HCT116 (cell line): ENCODE measurements at regions not wholly inside any gene's neighbourhood (a gene's known extent, or its start where the extent isn't known, plus 50 kb on each side); places are given as distances from the start of the nearest gene placed in this dataset.

Experiments
- ATAC-seq: fragments of 200-7000 bp; cut with Tn5 transposase; 2 replicates; pipeline ENCODE4 v1.9.1; 2020; ENCODE audit warnings: mild to moderate bottlenecking, moderate library complexity
- BruUV-seq: library from RNA; stranded (reverse); fragments of 400-500 nt; replicated peaks from 2 replicates; lab custom pipeline; 2021; lab: Mats Ljungman, UMichigan
- CTCF ChIA-PET: fragments of 300-600 bp; sonication (Branson Sonifier 250); formaldehyde crosslinking; loops from one replicate; lab custom pipeline; 2021; ENCODE audit warnings: antibody characterized with exemption; lab: Charles Lee
- POLR2A ChIA-PET: fragments of 300-600, 350-600 bp; sonication (Branson Sonifier 250); formaldehyde crosslinking; loops from one replicate; lab custom pipeline; 2021; ENCODE audit warnings: antibody characterized with exemption; lab: Charles Lee
- RAD21 ChIA-PET, 2 experiments: fragments of 300-600 bp; sonication (Branson Sonifier 250); formaldehyde crosslinking; loops; one replicate each; lab custom pipeline; 2023; ENCODE audit warnings: low total read pairs in 2 of 2; ENCODE audit not compliant: uncharacterized antibody in 2 of 2, unreplicated experiment in 2 of 2, low non-redundant PET in 1 of 2; lab: Charles Lee
- DNase-seq: peaks from one replicate; pipeline ENCODE4 v3.0.0-alpha.2; 2010; ENCODE audit warnings: low read depth, low spot score
- H2AFZ ChIP-seq: fragments of 200-600 bp; shearing (Covaris generic), sonication (generic); 2 replicates; pipeline ENCODE4 v1.6.1; 2017; ENCODE audit warnings: low read depth, mixed run types, mixed read lengths, antibody characterized with exemption, low read length; ENCODE audit not compliant: poor library complexity, severe bottlenecking
- H3K27ac ChIP-seq: 2 replicates; pipeline ENCODE4 v1.5.1; 2012; ENCODE audit warnings: low read depth, low read length
- H3K27me3 ChIP-seq: fragments of 200-600 bp; sonication (generic); 2 replicates; pipeline ENCODE4 v1.6.1; 2016; ENCODE audit warnings: mixed run types, low read length, mixed read lengths; ENCODE audit not compliant: insufficient read depth
- H3K36me3 ChIP-seq, 2 experiments: fragments of 200-500 bp in 1 of 2; fragments of 200-600 bp in 1 of 2; sonication (Bioruptor generic) in 1 of 2; sonication (generic) in 1 of 2; 2 replicates each; pipeline versions ENCODE4 v1.5.1 to v1.6.1; 2014 to 2016; ENCODE audit warnings: low read length in 2 of 2, inconsistent platforms in 1 of 2, mixed read lengths in 1 of 2, mixed run types in 1 of 2; ENCODE audit not compliant: insufficient read depth in 2 of 2, control insufficient read depth in 1 of 2
- H3K4me1 ChIP-seq, 2 experiments: fragments of 200-600 bp in 1 of 2; sonication (generic) in 1 of 2; 2 replicates each; pipeline versions ENCODE4 v1.5.1 to v1.6.1; 2012 to 2017; ENCODE audit warnings: low read length in 2 of 2, inconsistent platforms in 1 of 2, mild to moderate bottlenecking in 1 of 2, mixed read lengths in 1 of 2, mixed run types in 1 of 2, moderate library complexity in 1 of 2; ENCODE audit not compliant: insufficient read depth in 2 of 2, control insufficient read depth in 1 of 2
- H3K4me2 ChIP-seq: fragments of 200-600 bp; sonication (generic); 2 replicates; pipeline ENCODE4 v1.6.1; 2017; ENCODE audit warnings: mixed run types, low read length, mixed read lengths
- H3K4me3 ChIP-seq, 2 experiments: fragments of 200-600 bp in 1 of 2; sonication (generic) in 1 of 2; replicated peaks in 1 of 2; 2 replicates each; pipeline ENCODE4 v1.5.1; 2011 to 2016; ENCODE audit warnings: low read length in 2 of 2, control low read depth in 1 of 2, low read depth in 1 of 2, mild to moderate bottlenecking in 1 of 2, mixed read lengths in 1 of 2, mixed run types in 1 of 2
- H3K79me2 ChIP-seq: fragments of 200-600 bp; sonication (generic); 2 replicates; pipeline ENCODE4 v1.6.1; 2017; ENCODE audit warnings: mild to moderate bottlenecking, mixed run types, low read length, moderate library complexity, mixed read lengths; ENCODE audit not compliant: insufficient read depth
- H3K9ac ChIP-seq: fragments of 200-600 bp; sonication (generic); 2 replicates; pipeline ENCODE4 v1.6.1; 2016; ENCODE audit warnings: low read length, mixed read lengths
- H3K9me2 ChIP-seq: fragments of 200-600 bp; sonication (generic), shearing (Covaris generic); 2 replicates; pipeline ENCODE4 v1.6.1; 2017; ENCODE audit warnings: mixed run types, mild to moderate bottlenecking, moderate library complexity; ENCODE audit not compliant: insufficient read depth
- H3K9me3 ChIP-seq, 2 experiments: fragments of 200-500 bp in 1 of 2; fragments of 200-600 bp in 1 of 2; sonication (Bioruptor generic) in 1 of 2; sonication (generic) in 1 of 2; 2 replicates each; pipeline ENCODE4 v1.6.1; 2014 to 2017; ENCODE audit warnings: low read length in 2 of 2, mixed read lengths in 2 of 2, inconsistent platforms in 1 of 2, low read depth in 1 of 2, mild to moderate bottlenecking in 1 of 2, mixed run types in 1 of 2, moderate library complexity in 1 of 2; ENCODE audit not compliant: control insufficient read depth in 1 of 2, insufficient read depth in 1 of 2
- H4K20me1 ChIP-seq: fragments of 200-600 bp; sonication (generic), shearing (Covaris generic); 2 replicates; pipeline ENCODE4 v1.6.1; 2017; ENCODE audit warnings: mixed run types, mild to moderate bottlenecking, moderate library complexity; ENCODE audit not compliant: insufficient read depth
- ATF3 ChIP-seq: IDR thresholded peaks from 2 replicates; pipeline ENCODE4 v1.6.1; 2012
- CBX3 ChIP-seq: IDR thresholded peaks from 2 replicates; pipeline ENCODE4 v1.6.1; 2012; ENCODE audit warnings: low read depth
- CEBPB ChIP-seq: IDR thresholded peaks from 2 replicates; pipeline ENCODE4 v1.6.1; 2012; ENCODE audit warnings: low read depth
- CTCF ChIP-seq, 3 experiments: fragments of 200-600 bp in 1 of 3; sonication (generic) in 1 of 3; IDR thresholded peaks in 2 of 3; conservative IDR thresholded peaks in 1 of 3; 2 replicates each; pipeline ENCODE4 v1.5.1; 2012 to 2017; ENCODE audit warnings: low read depth in 2 of 3, low read length in 2 of 3, antibody characterized with exemption in 1 of 3, borderline replicate concordance in 1 of 3, control low read depth in 1 of 3, mild to moderate bottlenecking in 1 of 3, mixed read lengths in 1 of 3, mixed run types in 1 of 3, moderate library complexity in 1 of 3; ENCODE audit not compliant: insufficient read depth in 1 of 3
- ELF1 ChIP-seq: IDR thresholded peaks from 2 replicates; pipeline ENCODE4 v1.6.1; 2012; ENCODE audit warnings: low read depth, borderline replicate concordance
- EZH2 ChIP-seq: fragments of 200-600 bp; sonication (generic); IDR thresholded peaks from 2 replicates; pipeline ENCODE4 v1.6.1; 2017; ENCODE audit warnings: antibody characterized with exemption, mixed run types
- EZH2phosphoT487 ChIP-seq: fragments of 200-600 bp; IDR thresholded peaks from 2 replicates; pipeline ENCODE4 v1.6.1; 2018; ENCODE audit warnings: antibody characterized with exemption, borderline replicate concordance
- JUND ChIP-seq: IDR thresholded peaks from 2 replicates; pipeline ENCODE4 v1.6.1; 2012
- MAX ChIP-seq: IDR thresholded peaks from 2 replicates; pipeline ENCODE4 v1.6.1; 2012
- POLR2A ChIP-seq: IDR thresholded peaks from 2 replicates; pipeline ENCODE4 v1.7.0; 2011; ENCODE audit warnings: borderline replicate concordance; ENCODE audit not compliant: insufficient read depth, insufficient read length; ENCODE audit errors: extremely low read depth
- POLR2AphosphoS5 ChIP-seq: IDR thresholded peaks from 2 replicates; pipeline ENCODE4 v1.6.1; 2011; ENCODE audit warnings: mild to moderate bottlenecking, low read depth, low read length, moderate library complexity
- RAD21 ChIP-seq: IDR thresholded peaks from 2 replicates; pipeline ENCODE4 v1.6.1; 2012; ENCODE audit warnings: low read depth, mild to moderate bottlenecking
- REST ChIP-seq: IDR thresholded peaks from 2 replicates; pipeline ENCODE4 v1.6.1; 2012; ENCODE audit warnings: low read depth
- SIN3A ChIP-seq: IDR thresholded peaks from 2 replicates; pipeline ENCODE4 v1.6.1; 2012; ENCODE audit warnings: low read depth
- SP1 ChIP-seq: IDR thresholded peaks from 2 replicates; pipeline ENCODE4 v1.6.1; 2012; ENCODE audit warnings: low read depth
- SRF ChIP-seq: IDR thresholded peaks from 2 replicates; pipeline ENCODE4 v1.6.1; 2012; ENCODE audit warnings: low read depth
- TCF7L2 ChIP-seq: IDR thresholded peaks from 2 replicates; pipeline ENCODE4 v1.7.0; 2011; ENCODE audit warnings: borderline replicate concordance, inconsistent platforms; ENCODE audit not compliant: insufficient read depth, insufficient read length; ENCODE audit errors: extremely low read depth
- YY1 ChIP-seq: IDR thresholded peaks from 2 replicates; pipeline ENCODE4 v1.6.1; 2011; ENCODE audit warnings: low read length, low read depth, moderate library complexity, mild to moderate bottlenecking; ENCODE audit not compliant: insufficient replicate concordance; ENCODE audit errors: extremely low read depth
- ZBTB33 ChIP-seq: IDR thresholded peaks from 2 replicates; pipeline ENCODE4 v1.6.1; 2011; ENCODE audit warnings: mild to moderate bottlenecking, low read length, moderate library complexity; ENCODE audit not compliant: insufficient replicate concordance; ENCODE audit errors: extremely low read depth
- ZFX ChIP-seq: fragments of 450-650 bp; IDR thresholded peaks from 2 replicates; pipeline ENCODE4 v1.6.1; 2017
- intact Hi-C: fragments of 100-400 bp; cut with micrococcal nuclease; formaldehyde crosslinking; loops from 2 replicates; pipeline ENCODE4 v1.10.0; 2022

GRCh38 chr2:19111354-19111753, 247.1 kb downstream of the OSR1 start:
- no peak for TF ChIP-seq EZH2
- TF ChIP-seq ZFX, result no peak
- TF ChIP-seq TCF7L2, result no peak
- TF ChIP-seq SIN3A, result no peak
- TF ChIP-seq ZBTB33, result no peak
- TF ChIP-seq YY1, result no peak
- no peak for TF ChIP-seq CTCF (IDR thresholded peaks at IDR 0.05 in 2 of 3, conservative IDR thresholded peaks at IDR 0.05 in 1 of 3; ENCODE audit: borderline replicate concordance in 1 of 3, insufficient read depth in 1 of 3, low read depth in 2 of 3, low read length in 2 of 3)
- TF ChIP-seq EZH2phosphoT487, result no peak
- TF ChIP-seq RAD21, result no peak
- TF ChIP-seq POLR2A, result no peak
- TF ChIP-seq CEBPB, result no peak
- no peak for TF ChIP-seq POLR2AphosphoS5
- TF ChIP-seq SP1, result no peak
- TF ChIP-seq ATF3, result no peak
- no peak for TF ChIP-seq REST
- TF ChIP-seq CBX3, result no peak
- no peak for TF ChIP-seq MAX
- no peak for TF ChIP-seq ELF1
- TF ChIP-seq JUND, result no peak
- TF ChIP-seq SRF, result no peak
- TF ChIP-seq, all 23 proteins: peak for 0
- RAD21 ChIA-PET, result no interaction called here
- no peaks in the 10 kb centered on the region for H3K4me1 ChIP-seq
- H3K36me3 ChIP-seq, result no peaks in the 10 kb centered on the region
- no peaks in the 10 kb centered on the region for H3K27me3 ChIP-seq
- CTCF ChIA-PET, result no interaction called here
- H3K9ac ChIP-seq, result no peak overlapping the region
- POLR2A ChIA-PET, result no interaction called here
- no peak overlapping the region for H3K4me3 ChIP-seq
- ATAC-seq (no peak), DNase-seq (no peak)
- no peaks in the 10 kb centered on the region for H3K9me3 ChIP-seq
- intact Hi-C loops, result no loop called here
- no peak overlapping the region for H3K27ac ChIP-seq
- H3K79me2 ChIP-seq, result no peaks in the 10 kb centered on the region
- no peak overlapping the region for H2AFZ ChIP-seq
- no TSS peak for BruUV-seq
- no peak overlapping the region for H3K4me2 ChIP-seq
- no peaks in the 10 kb centered on the region for H3K9me2 ChIP-seq
- no peaks in the 10 kb centered on the region for H4K20me1 ChIP-seq
